GM12872 (cell line): ENCODE measurements at regions not wholly inside any gene's neighbourhood (a gene's known extent, or its start where the extent isn't known, plus 50 kb on each side); places are given as distances from the start of the nearest gene placed in this dataset.

Source experiments
- TF ChIP-seq, protein P1 (sequence below): IDR thresholded peaks from 3 replicates; pipeline ENCODE4 v1.5.1; 2011; ENCODE audit warnings: low read depth, mild to moderate bottlenecking, low read length, moderate library complexity; ENCODE audit not compliant: insufficient read depth

DNA sequence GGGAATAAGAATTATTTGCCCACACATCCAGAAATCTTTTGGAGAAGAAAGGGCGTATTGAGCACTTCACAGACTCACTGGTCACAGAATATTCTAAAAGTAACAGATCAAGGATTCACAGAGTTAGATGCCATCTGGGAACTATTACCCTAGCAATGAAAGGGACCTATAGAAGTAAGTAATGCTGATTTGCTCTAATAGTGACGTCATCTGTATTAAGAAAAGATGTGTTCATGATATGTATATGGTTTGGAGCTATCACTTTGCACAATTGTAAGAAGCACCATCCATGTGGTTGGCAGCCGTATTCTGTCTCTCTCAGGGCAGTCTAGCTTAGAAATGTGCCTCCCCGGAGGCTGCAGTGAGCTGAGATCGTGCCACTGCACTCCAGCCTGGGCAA is 52.8 kb upstream of the SV2C start:
- TF ChIP-seq, protein P1, sequence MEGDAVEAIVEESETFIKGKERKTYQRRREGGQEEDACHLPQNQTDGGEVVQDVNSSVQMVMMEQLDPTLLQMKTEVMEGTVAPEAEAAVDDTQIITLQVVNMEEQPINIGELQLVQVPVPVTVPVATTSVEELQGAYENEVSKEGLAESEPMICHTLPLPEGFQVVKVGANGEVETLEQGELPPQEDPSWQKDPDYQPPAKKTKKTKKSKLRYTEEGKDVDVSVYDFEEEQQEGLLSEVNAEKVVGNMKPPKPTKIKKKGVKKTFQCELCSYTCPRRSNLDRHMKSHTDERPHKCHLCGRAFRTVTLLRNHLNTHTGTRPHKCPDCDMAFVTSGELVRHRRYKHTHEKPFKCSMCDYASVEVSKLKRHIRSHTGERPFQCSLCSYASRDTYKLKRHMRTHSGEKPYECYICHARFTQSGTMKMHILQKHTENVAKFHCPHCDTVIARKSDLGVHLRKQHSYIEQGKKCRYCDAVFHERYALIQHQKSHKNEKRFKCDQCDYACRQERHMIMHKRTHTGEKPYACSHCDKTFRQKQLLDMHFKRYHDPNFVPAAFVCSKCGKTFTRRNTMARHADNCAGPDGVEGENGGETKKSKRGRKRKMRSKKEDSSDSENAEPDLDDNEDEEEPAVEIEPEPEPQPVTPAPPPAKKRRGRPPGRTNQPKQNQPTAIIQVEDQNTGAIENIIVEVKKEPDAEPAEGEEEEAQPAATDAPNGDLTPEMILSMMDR: no peak

DNA sequence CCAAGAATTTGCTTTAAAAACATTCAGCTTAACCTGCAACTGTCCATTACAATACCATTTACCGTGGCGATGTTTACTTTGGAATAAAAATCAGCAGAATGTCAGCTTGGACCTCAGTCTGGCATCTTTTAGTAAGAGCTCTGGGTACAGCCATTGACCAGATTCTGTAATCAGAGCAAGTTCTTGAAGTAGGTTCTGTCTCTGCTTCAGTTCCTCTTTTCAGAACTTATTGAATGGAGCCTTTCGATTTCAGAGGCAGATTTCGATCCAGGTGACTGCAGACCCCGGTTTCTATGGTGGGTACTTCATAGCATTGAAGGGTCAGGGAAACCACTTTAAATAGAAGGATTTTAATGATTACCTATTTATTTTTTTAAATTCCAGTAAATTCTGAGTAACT is 53.4 kb upstream of the SV2C start:
- TF ChIP-seq, protein P1: no peak

DNA sequence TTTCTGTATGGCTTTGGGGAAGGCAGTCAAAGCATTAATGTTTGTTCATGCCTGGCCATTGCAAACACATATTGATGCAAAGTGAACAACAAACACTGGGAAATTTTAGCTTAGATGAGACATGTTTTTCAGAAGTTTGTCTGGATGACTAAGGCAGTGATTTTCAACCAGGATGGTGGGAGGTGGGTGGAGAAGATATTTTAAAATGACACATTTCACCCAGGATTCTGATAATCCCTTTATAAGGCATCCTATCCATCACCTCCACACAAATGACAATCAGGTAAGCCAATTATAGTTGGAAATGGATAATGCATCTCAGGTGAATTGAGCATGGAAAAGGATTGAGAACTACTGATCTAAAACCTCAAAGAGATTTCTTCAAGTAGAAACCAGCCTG is 57.4 kb upstream of the SV2C start:
- TF ChIP-seq, protein P1: no peak

DNA sequence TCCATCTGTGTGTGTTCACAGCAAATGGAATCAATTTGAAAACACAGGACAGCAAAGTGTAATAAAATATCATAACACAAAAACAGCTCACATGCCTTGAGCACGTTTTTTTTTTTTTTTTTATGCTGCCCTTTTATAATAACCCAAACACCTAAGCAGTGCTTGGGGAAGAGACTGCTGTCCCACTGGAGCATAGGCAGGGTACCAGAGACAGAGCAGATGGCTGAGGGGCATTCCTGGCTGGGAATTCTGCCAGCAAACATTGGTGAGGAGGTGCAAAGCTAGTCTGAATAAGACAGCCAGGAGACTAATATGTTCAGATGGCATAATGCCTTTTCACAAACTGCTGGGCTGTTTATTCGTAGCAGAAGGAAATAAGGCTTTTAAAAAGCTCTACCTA is 58.1 kb upstream of the SV2C start:
- TF ChIP-seq, protein P1: no peak

DNA sequence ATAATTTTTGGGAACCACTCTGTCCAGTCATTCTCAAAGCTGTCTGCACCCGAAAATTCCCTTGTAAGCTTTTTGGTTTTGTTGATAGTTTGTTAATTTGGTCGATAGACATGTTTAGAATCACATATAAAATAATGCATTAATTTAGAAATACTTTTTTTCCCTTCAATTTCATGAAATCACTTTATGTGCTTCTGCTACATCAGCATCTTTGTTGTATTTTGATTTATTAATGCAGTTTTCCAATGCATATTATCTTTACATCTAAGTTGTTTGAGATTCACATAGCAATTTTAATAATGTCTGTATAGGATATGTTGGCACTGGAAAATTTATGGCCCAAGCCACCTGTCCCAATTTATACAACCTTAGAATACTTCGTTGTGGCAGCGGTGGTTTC is 60.6 kb upstream of the SV2C start:
- TF ChIP-seq, protein P1: no peak

DNA sequence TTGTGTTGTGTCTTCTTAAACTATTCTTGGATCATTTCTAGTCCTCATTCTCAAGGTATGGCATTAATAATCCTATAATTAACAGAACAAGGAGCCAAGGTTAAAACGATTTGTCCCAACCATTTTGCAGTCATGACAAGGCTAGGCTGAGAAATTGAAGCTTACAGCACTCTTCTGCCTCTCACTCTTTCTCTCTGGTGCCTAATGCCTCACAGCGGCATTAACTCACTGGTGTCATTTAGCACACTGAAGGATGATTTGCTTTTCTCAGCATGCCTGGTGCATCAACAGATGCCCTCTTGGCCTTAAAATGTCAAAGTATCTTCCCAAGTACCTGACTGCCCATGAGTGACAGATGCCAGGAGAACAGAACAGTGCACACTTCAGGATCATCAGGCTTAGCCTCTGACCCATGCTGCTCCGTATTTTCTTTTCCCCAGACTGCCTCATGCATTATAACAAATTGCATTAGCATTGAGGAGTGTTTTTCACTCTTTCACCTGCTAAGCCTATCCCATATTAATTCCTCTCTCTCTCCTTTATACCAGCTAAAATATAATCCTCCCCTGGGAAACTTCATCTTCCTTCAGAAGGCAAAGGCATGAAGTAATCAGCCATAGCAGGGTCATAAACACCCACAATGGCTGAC is 61.1 kb upstream of the SV2C start:
- TF ChIP-seq, protein P1: no peak

DNA sequence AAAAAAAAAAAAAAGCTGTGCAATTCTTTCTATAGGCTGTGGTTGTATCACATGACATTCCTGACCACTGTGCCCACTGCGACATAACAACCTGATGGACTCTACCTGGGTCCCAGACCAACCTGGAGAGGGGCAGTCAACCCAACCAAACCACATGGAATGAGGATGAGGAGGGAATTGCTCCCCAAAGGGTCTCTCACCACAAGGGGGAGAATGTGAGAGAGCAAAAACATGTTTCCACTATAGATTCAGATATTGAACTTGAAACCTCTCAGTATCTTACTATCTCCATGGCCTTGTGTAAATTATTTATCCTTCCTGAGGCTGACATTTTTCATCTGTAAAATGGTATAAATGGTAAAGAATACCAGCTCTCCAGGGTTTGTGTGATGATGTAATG is 66.9 kb upstream of the SV2C start:
- TF ChIP-seq, protein P1: 0 out of 3 replicates have a peak, but pooled peaks have one; percentile 3

DNA sequence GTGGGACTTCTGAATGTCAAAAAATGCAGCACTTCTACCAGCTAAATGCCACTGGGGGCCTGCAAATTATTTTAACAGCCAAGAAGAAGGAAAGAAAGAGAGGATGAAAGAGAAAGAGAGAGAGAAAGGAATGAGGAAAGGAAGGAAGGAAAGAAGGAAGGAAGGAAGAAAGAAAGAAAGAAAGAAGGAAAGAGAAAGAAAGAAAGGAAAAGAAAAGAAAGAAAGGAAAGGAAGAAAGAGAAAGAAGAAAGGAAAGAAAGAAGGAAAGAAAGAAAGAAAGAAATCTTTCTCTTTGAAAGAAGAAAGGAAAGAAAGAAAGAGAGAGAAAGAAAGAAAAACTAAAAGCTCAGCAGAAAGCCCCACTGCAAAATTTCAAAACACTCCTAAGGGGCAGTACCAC is 69.2 kb upstream of the SV2C start:
- TF ChIP-seq, protein P1: no peak
